NOMO-1 treated with DMSO at 0.1 percent for 48 hours (cell line): ENCODE measurements at regions not wholly inside any gene's neighbourhood (a gene's known extent, or its start where the extent isn't known, plus 50 kb on each side); places are given as distances from the start of the nearest gene placed in this dataset.

Experiments used
- DNase-seq: peaks from one replicate; lab custom pipeline; 2025; ENCODE audit not compliant: unreplicated experiment; lab: John Stamatoyannopoulos, UW

GRCh38 chr6:164838068-164838615 lies 471.3 kb downstream of the C6orf118 start:
- DNase-seq, result no peak

- no peak for DNase-seq
Observed at GRCh38 chr6:164836486-164836885, 472.9 kb downstream of the C6orf118 start.

GRCh38 chr6:164832410-164832809 lies 477.0 kb downstream of the C6orf118 start:
- DNase-seq, result no peak

GRCh38 chr6:164827537-164827936 lies 481.9 kb downstream of the C6orf118 start:
- DNase-seq, result no peak

- DNase-seq, result no peak
Observed at GRCh38 chr6:164826831-164827468, 482.5 kb downstream of the C6orf118 start.

- no peak for DNase-seq
Observed at GRCh38 chr6:164825386-164825785, 484.0 kb downstream of the C6orf118 start.

GRCh38 chr6:164817662-164818061 lies 491.7 kb downstream of the C6orf118 start:
- DNase-seq, result no peak

- DNase-seq, result no peak
Observed at GRCh38 chr6:164812706-164813105, 496.7 kb downstream of the C6orf118 start.

GRCh38 chr6:164807125-164807524 lies 502.3 kb downstream of the C6orf118 start:
- DNase-seq, result no peak

- DNase-seq, result no peak
Observed at GRCh38 chr6:164795056-164795815, 514.2 kb downstream of the C6orf118 start.

GRCh38 chr6:164792666-164793065 lies 516.7 kb downstream of the C6orf118 start:
- DNase-seq, result no peak

GRCh38 chr6:164791498-164791897 lies 517.9 kb downstream of the C6orf118 start:
- no peak for DNase-seq

- DNase-seq, result no peak
Observed at GRCh38 chr6:164763788-164764187, 545.6 kb downstream of the C6orf118 start.

- DNase-seq, result no peak
Observed at GRCh38 chr6:164757451-164757850, 552.0 kb downstream of the C6orf118 start.

- DNase-seq, result no peak
Observed at GRCh38 chr6:164756723-164757122, 552.7 kb downstream of the C6orf118 start.

- DNase-seq, result no peak
Observed at GRCh38 chr6:164756142-164756541, 553.3 kb downstream of the C6orf118 start.

- DNase-seq, result no peak
Observed at GRCh38 chr6:164753517-164753916, 555.9 kb downstream of the C6orf118 start.

GRCh38 chr6:164751395-164751794 lies 558.0 kb downstream of the C6orf118 start:
- DNase-seq, result no peak

- DNase-seq, result no peak
Observed at GRCh38 chr6:164750128-164750527, 559.3 kb downstream of the C6orf118 start.

- no peak for DNase-seq
Observed at GRCh38 chr6:164749221-164750064, 560.0 kb downstream of the C6orf118 start.

GRCh38 chr6:164744301-164744700 lies 565.1 kb downstream of the C6orf118 start:
- DNase-seq, result no peak
